Endodermal cell (in vitro differentiated cells): ENCODE measurements at regions not wholly inside any gene's neighbourhood (a gene's known extent, or its start where the extent isn't known, plus 50 kb on each side); places are given as distances from the start of the nearest gene placed in this dataset.

ENCODE experiments used
- DNase-seq: peaks from one replicate; pipeline ENCODE4 v3.0.0-alpha.2; 2017
- H3K27ac ChIP-seq: 2 replicates; pipeline ENCODE4 v1.5.1; 2013; ENCODE audit warnings: mild to moderate bottlenecking, low read depth, low read length, moderate library complexity
- H3K27me3 ChIP-seq: 2 replicates; pipeline ENCODE4 v1.6.1; 2013; ENCODE audit warnings: mild to moderate bottlenecking, low read length, moderate library complexity; ENCODE audit not compliant: insufficient read depth, control insufficient read depth, poor library complexity, severe bottlenecking
- H3K36me3 ChIP-seq: 2 replicates; pipeline ENCODE4 v1.7.0; 2013; ENCODE audit warnings: mild to moderate bottlenecking, low read length, moderate library complexity; ENCODE audit not compliant: control insufficient read depth, insufficient read depth
- H3K4me1 ChIP-seq: one replicate; pipeline ENCODE4 v1.7.0; 2013; ENCODE audit warnings: low read length; ENCODE audit not compliant: control insufficient read depth, insufficient read depth
- H3K4me3 ChIP-seq: 2 replicates; pipeline ENCODE4 v1.5.1; 2013; ENCODE audit warnings: mild to moderate bottlenecking, low read length, moderate library complexity
- H3K9ac ChIP-seq: 2 replicates; pipeline ENCODE4 v1.6.1; 2013; ENCODE audit warnings: mild to moderate bottlenecking, low read length, moderate library complexity; ENCODE audit not compliant: poor library complexity, severe bottlenecking; ENCODE audit errors: extremely low read depth
- H3K9me3 ChIP-seq: 2 replicates; pipeline ENCODE4 v1.6.1; 2013; ENCODE audit warnings: mild to moderate bottlenecking, low read length, moderate library complexity; ENCODE audit not compliant: control insufficient read depth
- H3K27ac Mint-ChIP-seq: 2 replicates; pipeline ENCODE4 v1.8.0; 2020; ENCODE audit warnings: mixed read lengths
- H3K27me3 Mint-ChIP-seq: 2 replicates; pipeline ENCODE4 v1.8.0; 2021; ENCODE audit warnings: mild to moderate bottlenecking, mixed read lengths; ENCODE audit not compliant: insufficient read depth
- H3K36me3 Mint-ChIP-seq: 2 replicates; pipeline ENCODE4 v1.8.0; 2020; ENCODE audit warnings: low read depth, mixed read lengths
- H3K4me1 Mint-ChIP-seq: 2 replicates; pipeline ENCODE4 v1.8.0; 2020; ENCODE audit warnings: mixed read lengths
- H3K4me3 Mint-ChIP-seq: 2 replicates; pipeline ENCODE4 v1.8.0; 2020; ENCODE audit warnings: mild to moderate bottlenecking, moderate library complexity, mixed read lengths
- H3K9me3 Mint-ChIP-seq: 2 replicates; pipeline ENCODE4 v1.8.0; 2020; ENCODE audit warnings: mild to moderate bottlenecking, mixed read lengths
- CTCF ChIP-seq: fragments of 200-600 bp; sonication (generic); conservative IDR thresholded peaks from 2 replicates; pipeline ENCODE4 v1.5.0; 2021; ENCODE audit warnings: antibody characterized with exemption, mild to moderate bottlenecking
- WGBS, 2 experiments: methylation state at CpG; one replicate each; pipeline versions ENCODE4 v1.1.5 to v1.1.7; 2013; ENCODE audit warnings: missing lambda C conversion rate in 2 of 2, mixed read lengths in 1 of 2; ENCODE audit not compliant: insufficient coverage in 1 of 2, insufficient read length in 1 of 2; 5-methylcytosine and 5-hydroxymethylcytosine counted together

GRCh38 chrX:115459883-115460880 lies 100.8 kb upstream of the PLS3 start:
- 96% methylated on average over 3 of the region's 3 CpGs; no CpG with 5 or more reads in 1 of the 2 experiments for WGBS, 2 experiments
- TF ChIP-seq CTCF, result no peak
- no peaks in the 10 kb centered on the region for H3K27me3 ChIP-seq
- no peaks in the 10 kb centered on the region for H3K36me3 ChIP-seq
- H3K4me3 Mint-ChIP-seq, result no peak overlapping the region
- no peak overlapping the region for H3K9ac ChIP-seq
- no peak overlapping the region for H3K27ac ChIP-seq
- H3K9me3 Mint-ChIP-seq, result no peaks in the 10 kb centered on the region
- no peaks in the 10 kb centered on the region for H3K4me1 ChIP-seq
- peaks cover 17% of the 10 kb centered on the region for H3K4me1 Mint-ChIP-seq
- H3K27me3 Mint-ChIP-seq, result peaks cover 2% of the 10 kb centered on the region
- no peak overlapping the region for H3K27ac Mint-ChIP-seq
- H3K4me3 ChIP-seq, result no peak overlapping the region
- no peaks in the 10 kb centered on the region for H3K36me3 Mint-ChIP-seq
- no peak for DNase-seq
- H3K9me3 ChIP-seq, result no peaks in the 10 kb centered on the region

GRCh38 chrX:115462406-115462805 lies 98.6 kb upstream of the PLS3 start:
- Histone ChIP-seq H3K4me1 (no peaks in the 10 kb centered on the region), H3K4me3 (no peak overlapping the region), H3K9me3 (no peaks in the 10 kb centered on the region), H3K27ac (no peak overlapping the region), H3K9ac (no peak overlapping the region), H3K36me3 (no peaks in the 10 kb centered on the region), H3K27me3 (no peaks in the 10 kb centered on the region)
- no peak for TF ChIP-seq CTCF
- no peak overlapping the region for H3K27ac Mint-ChIP-seq
- H3K9me3 Mint-ChIP-seq, result no peaks in the 10 kb centered on the region
- H3K36me3 Mint-ChIP-seq, result no peaks in the 10 kb centered on the region
- H3K27me3 Mint-ChIP-seq, result no peaks in the 10 kb centered on the region
- H3K4me1 Mint-ChIP-seq, result peaks cover 17% of the 10 kb centered on the region
- DNase-seq, result no peak
- WGBS, 2 experiments, result 100% methylated on average over 1 of the region's 1 CpG; no CpG with 5 or more reads in 1 of the 2 experiments
- H3K4me3 Mint-ChIP-seq, result no peak overlapping the region

GRCh38 chrX:115467961-115468360 lies 93.0 kb upstream of the PLS3 start:
- H3K4me1 Mint-ChIP-seq, result no peaks in the 10 kb centered on the region

More at GRCh38 chrX:115467961-115468360, 93.0 kb upstream of the PLS3 start:
- TF ChIP-seq CTCF, result no peak
- no peaks in the 10 kb centered on the region for H3K36me3 ChIP-seq
- H3K4me1 ChIP-seq, result no peaks in the 10 kb centered on the region
- no peak overlapping the region for H3K27ac Mint-ChIP-seq
- no peak for DNase-seq
- H3K36me3 Mint-ChIP-seq, result no peaks in the 10 kb centered on the region
- H3K9ac ChIP-seq, result no peak overlapping the region
- no peak overlapping the region for H3K4me3 Mint-ChIP-seq
- H3K27me3 Mint-ChIP-seq, result no peaks in the 10 kb centered on the region
- no peak overlapping the region for H3K27ac ChIP-seq
- H3K4me3 ChIP-seq, result no peak overlapping the region
- no peaks in the 10 kb centered on the region for H3K9me3 Mint-ChIP-seq
- H3K9me3 ChIP-seq, result no peaks in the 10 kb centered on the region
- H3K27me3 ChIP-seq, result no peaks in the 10 kb centered on the region
